CD4-positive, alpha-beta T cell (primary cell): ENCODE measurements at regions not wholly inside any gene's neighbourhood (a gene's known extent, or its start where the extent isn't known, plus 50 kb on each side); places are given as distances from the start of the nearest gene placed in this dataset.
A peak's percentile ranks its signal among the peaks of the same experiment; 100 is the strongest.
"Not testable (repeated sequence)": the region's sequence is repeated elsewhere in the genome, so short reads cannot be mapped to it uniquely, and the experiment has no call there.

Experiments used
- ATAC-seq: fragments of 200-7000 bp; cut with Tn5 transposase; one replicate; pipeline ENCODE4 v1.10.0; 2022; ENCODE audit warnings: mild to moderate bottlenecking; ENCODE audit not compliant: poor library complexity
- CTCF ChIA-PET: fragments of 350-600 bp; sonication (Branson Sonifier 250); formaldehyde crosslinking; loops from one replicate; lab custom pipeline; 2021; ENCODE audit warnings: antibody characterized with exemption, inconsistent platforms; lab: Charles Lee
- POLR2A ChIA-PET: fragments of 350-600 bp; sonication (Branson Sonifier 250); formaldehyde crosslinking; loops from one replicate; lab custom pipeline; 2021; ENCODE audit warnings: antibody characterized with exemption, inconsistent platforms; lab: Charles Lee
- DNase-seq, 14 experiments: peaks; one replicate each; pipeline ENCODE4 v3.0.0-alpha.2; 2013 to 2020; ENCODE audit warnings: mixed read lengths in 2 of 14
- H3K27ac ChIP-seq, 2 donors: one replicate each; pipeline versions ENCODE4 v1.5.1 to v1.7.0; 2013; ENCODE audit warnings: low read length in 2 of 2, low read depth in 1 of 2, mild to moderate bottlenecking in 1 of 2
- H3K27me3 ChIP-seq, 2 experiments: 1 replicate in 1 of 2; 2 replicates in 1 of 2; pipeline versions ENCODE4 v1.6.1 to v1.7.0; 2013; ENCODE audit warnings: low read length in 2 of 2, control low read depth in 1 of 2, mild to moderate bottlenecking in 1 of 2, moderate library complexity in 1 of 2; ENCODE audit not compliant: insufficient read depth in 2 of 2, control insufficient read depth in 1 of 2
- H3K36me3 ChIP-seq: one replicate; pipeline ENCODE4 v1.6.1; 2013; ENCODE audit warnings: low read length, control low read depth; ENCODE audit not compliant: insufficient read depth
- H3K4me1 ChIP-seq: one replicate; pipeline ENCODE4 v1.6.1; 2013; ENCODE audit warnings: low read length, control low read depth; ENCODE audit not compliant: insufficient read depth
- H3K4me3 ChIP-seq: one replicate; pipeline ENCODE4 v1.5.1; 2013; ENCODE audit warnings: mild to moderate bottlenecking, low read length, moderate library complexity
- H3K9me3 ChIP-seq, 2 experiments: 1 replicate in 1 of 2; 2 replicates in 1 of 2; pipeline versions ENCODE4 v1.6.1 to v1.7.0; 2013; ENCODE audit warnings: low read length in 2 of 2, mild to moderate bottlenecking in 2 of 2, control low read depth in 1 of 2, moderate library complexity in 1 of 2; ENCODE audit not compliant: control insufficient read depth in 1 of 2, insufficient read depth in 1 of 2
- H3K27ac Mint-ChIP-seq: one replicate; pipeline ENCODE4 v1.8.0; 2020; ENCODE audit warnings: mixed read lengths
- H3K27me3 Mint-ChIP-seq: one replicate; pipeline ENCODE4 v1.8.0; 2021; ENCODE audit warnings: mixed read lengths
- H3K36me3 Mint-ChIP-seq: one replicate; pipeline ENCODE4 v1.8.0; 2021; ENCODE audit warnings: low read depth, mixed read lengths
- H3K4me1 Mint-ChIP-seq: one replicate; pipeline ENCODE4 v1.8.0; 2021; ENCODE audit warnings: low read depth, mixed read lengths
- H3K4me3 Mint-ChIP-seq: one replicate; pipeline ENCODE4 v1.8.0; 2020; ENCODE audit warnings: mild to moderate bottlenecking, mixed read lengths
- H3K9me3 Mint-ChIP-seq: one replicate; pipeline ENCODE4 v1.8.0; 2020; ENCODE audit warnings: mixed read lengths
- intact Hi-C, 2 experiments: fragments of 100-400 bp; cut with DNase I in 1 of 2; cut with micrococcal nuclease in 1 of 2; formaldehyde crosslinking; loops; one replicate each; pipeline versions ENCODE4 v1.15.1 to v1.9.0; 2023 to 2025; cut with DNase I, micrococcal nuclease

GRCh38 chr10:38331106-38331505 lies 237.0 kb downstream of the ZNF37A start:
- H3K4me3 Mint-ChIP-seq, H3K4me1 ChIP-seq, H3K36me3 ChIP-seq, H3K27ac Mint-ChIP-seq, ATAC-seq, H3K36me3 Mint-ChIP-seq, POLR2A ChIA-PET, H3K9me3 Mint-ChIP-seq, DNase-seq, intact Hi-C loops, H3K4me3 ChIP-seq, H3K4me1 Mint-ChIP-seq, H3K27ac ChIP-seq, H3K27me3 ChIP-seq, H3K27me3 Mint-ChIP-seq, H3K9me3 ChIP-seq, CTCF ChIA-PET: not testable (repeated sequence)

DNA sequence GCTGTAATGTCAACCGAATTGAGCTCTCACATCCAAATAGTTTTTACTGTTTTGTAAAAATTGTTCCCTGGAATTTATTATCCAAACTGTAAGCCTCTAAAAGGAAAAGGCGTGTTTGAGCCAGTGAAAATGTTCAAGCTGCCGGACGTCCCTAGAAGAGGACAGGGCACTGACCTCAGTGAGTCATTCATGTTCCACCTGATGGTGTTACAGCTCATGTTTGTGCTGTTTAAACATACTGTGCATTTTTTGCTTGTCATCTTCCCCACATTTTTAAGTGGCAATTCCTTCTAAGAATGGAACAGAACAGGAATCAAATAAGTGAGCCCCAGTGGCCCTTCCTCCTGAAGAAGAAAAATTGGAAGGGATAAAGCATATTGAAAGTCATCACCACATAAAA lies 239.6 kb downstream of the ZNF37A start:
- POLR2A ChIA-PET, ATAC-seq, H3K4me3 Mint-ChIP-seq, DNase-seq, H3K4me3 ChIP-seq, H3K9me3 Mint-ChIP-seq, H3K4me1 Mint-ChIP-seq, intact Hi-C loops, H3K27ac ChIP-seq, H3K27me3 Mint-ChIP-seq, H3K36me3 Mint-ChIP-seq, H3K36me3 ChIP-seq, CTCF ChIA-PET, H3K27me3 ChIP-seq, H3K9me3 ChIP-seq, H3K4me1 ChIP-seq, H3K27ac Mint-ChIP-seq: not testable (repeated sequence)

GRCh38 chr10:38350645-38351044 lies 256.5 kb downstream of the ZNF37A start:
- intact Hi-C loops: loop anchor here in 1 of 2 experiments (10.0 kb wide), 1 partner anchor 376 kb away; the partner anchor contains the start of gene ZNF25
- not testable (repeated sequence) for H3K4me3 ChIP-seq

DNA sequence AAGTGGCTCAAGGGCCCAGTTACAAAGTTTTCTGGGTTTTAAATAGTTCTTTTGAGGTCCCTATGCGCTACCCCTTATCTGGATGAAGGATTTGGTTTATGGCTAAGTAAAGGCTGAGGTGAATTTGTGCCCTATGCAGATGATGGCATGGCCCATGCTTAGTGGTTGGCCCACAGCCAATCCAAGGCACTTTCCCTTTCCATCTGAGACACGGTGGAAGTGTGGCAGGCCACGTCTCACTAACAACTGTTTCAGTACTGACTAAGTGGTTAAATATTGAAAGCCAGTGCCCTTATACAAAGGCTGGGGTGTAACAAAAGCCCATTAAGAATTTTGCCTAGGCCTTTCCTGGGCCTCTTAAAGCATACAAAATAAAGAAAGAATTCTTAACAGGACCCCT lies 260.3 kb downstream of the ZNF37A start:
- H3K27me3 ChIP-seq, H3K27ac ChIP-seq, H3K9me3 Mint-ChIP-seq, H3K4me3 Mint-ChIP-seq, H3K4me1 ChIP-seq, POLR2A ChIA-PET, CTCF ChIA-PET, H3K27me3 Mint-ChIP-seq, DNase-seq, H3K4me3 ChIP-seq, H3K27ac Mint-ChIP-seq, ATAC-seq, H3K9me3 ChIP-seq, H3K36me3 ChIP-seq: not testable (repeated sequence)
- Mint-ChIP-seq H3K4me1 (peaks cover 14% of the 10 kb centered on the region), H3K36me3 (peaks cover 11% of the 10 kb centered on the region)
- intact Hi-C loops: loop anchor here in 1 of 2 experiments (10.0 kb wide), 1 partner anchor 380 kb away; the partner anchor contains the start of gene ZNF25

More at GRCh38 chr10:38350645-38351044, 256.5 kb downstream of the ZNF37A start:
- POLR2A ChIA-PET, CTCF ChIA-PET, DNase-seq, H3K36me3 ChIP-seq, H3K27me3 ChIP-seq, H3K4me3 Mint-ChIP-seq, H3K9me3 Mint-ChIP-seq, H3K4me1 Mint-ChIP-seq, H3K27ac Mint-ChIP-seq, H3K4me1 ChIP-seq, ATAC-seq, H3K36me3 Mint-ChIP-seq, H3K9me3 ChIP-seq, H3K27ac ChIP-seq: not testable (repeated sequence)
- peaks cover 20% of the 10 kb centered on the region for H3K27me3 Mint-ChIP-seq

- H3K4me3 ChIP-seq: peak overlapping the region; percentile 58
- H3K9me3 Mint-ChIP-seq, H3K27me3 ChIP-seq, POLR2A ChIA-PET, H3K9me3 ChIP-seq, H3K27me3 Mint-ChIP-seq, H3K4me1 ChIP-seq, H3K36me3 ChIP-seq, CTCF ChIA-PET: not testable (repeated sequence)
- DNase-seq (peak; percentile 63 to 90 (median 76)), ATAC-seq (peak; percentile 98)
- Mint-ChIP-seq H3K4me1 (peaks cover 14% of the 10 kb centered on the region), H3K4me3 (peak overlapping the region; percentile 98), H3K36me3 (peaks cover 24% of the 10 kb centered on the region), H3K27ac (peak overlapping the region; percentile 98)
- H3K27ac ChIP-seq: peak overlapping the region; percentile 38 to 91
- intact Hi-C loops: loop anchor here in 1 of 2 experiments (5.0 to 10.0 kb wide), 2 partner anchors 264 to 381 kb away; partner anchors contain the start of genes ZNF25 and ZNF37A
These were observed 261.9 kb downstream of the ZNF37A start for GRCh38 chr10:38355911-38356526.

DNA sequence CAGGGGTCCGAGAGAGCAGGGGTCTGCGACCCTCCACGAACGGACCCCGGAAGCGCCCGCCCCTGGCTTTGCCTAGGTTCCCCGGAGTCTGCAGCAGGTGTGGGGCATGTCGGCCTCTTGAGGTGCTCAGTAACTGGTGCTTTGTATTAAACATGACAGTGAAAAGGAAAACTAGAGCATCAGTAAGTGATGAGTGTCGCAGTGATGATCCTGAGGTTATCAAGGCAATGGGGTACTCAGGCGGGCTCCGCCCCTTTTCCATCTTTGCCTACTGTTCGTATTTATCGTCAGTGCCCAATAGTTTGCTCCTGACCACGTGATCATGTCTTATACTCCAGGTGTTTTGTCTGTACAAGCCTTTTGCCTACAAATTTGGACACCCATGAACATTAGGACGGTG lies 262.4 kb downstream of the ZNF37A start:
- H3K9me3 ChIP-seq, H3K27me3 ChIP-seq, CTCF ChIA-PET, H3K27me3 Mint-ChIP-seq, H3K4me1 ChIP-seq, POLR2A ChIA-PET, H3K9me3 Mint-ChIP-seq: not testable (repeated sequence)
- intact Hi-C loops: loop anchor here in 1 of 2 experiments (5.0 to 10.0 kb wide), 2 partner anchors 264 to 382 kb away; partner anchors contain the start of genes ZNF25 and ZNF37A
- Histone ChIP-seq H3K4me3 (peak overlapping the region; percentile 58), H3K27ac (peak overlapping the region in 1 of 2 donors; percentile 84), H3K36me3 (peaks cover 15% of the 10 kb centered on the region)
- Mint-ChIP-seq H3K4me3 (peak overlapping the region; percentile 98), H3K4me1 (peaks cover 14% of the 10 kb centered on the region), H3K27ac (peak overlapping the region; percentile 98), H3K36me3 (peaks cover 29% of the 10 kb centered on the region)
- DNase-seq (peak in 3 of 14 experiments; percentile 19 to 39 (median 25)), ATAC-seq (peak; percentile 38)

DNA sequence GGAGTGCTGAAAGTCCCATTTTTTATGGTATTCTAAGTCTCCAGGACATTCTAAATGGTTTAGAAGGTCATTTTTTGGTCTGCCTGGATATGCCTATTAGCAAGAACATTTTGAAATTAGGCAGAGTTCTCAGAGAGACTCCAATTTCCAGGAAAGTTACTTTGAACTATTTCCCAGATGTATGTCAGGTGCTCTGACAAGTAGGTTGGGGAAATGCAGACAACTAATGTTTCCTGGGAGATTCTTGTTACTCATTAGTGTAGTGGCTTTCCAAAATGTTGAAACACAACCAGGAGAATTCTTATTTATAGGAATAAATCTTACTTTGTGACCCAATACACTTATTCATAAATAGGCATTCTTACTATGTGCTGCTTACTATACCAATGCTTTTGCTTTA lies 268.4 kb downstream of the ZNF37A start:
- ATAC-seq, H3K27me3 Mint-ChIP-seq, H3K27ac ChIP-seq, intact Hi-C loops, H3K4me3 ChIP-seq, CTCF ChIA-PET, POLR2A ChIA-PET, H3K4me1 ChIP-seq, H3K9me3 Mint-ChIP-seq, H3K27me3 ChIP-seq, H3K4me3 Mint-ChIP-seq, DNase-seq, H3K9me3 ChIP-seq: not testable (repeated sequence)
- Mint-ChIP-seq H3K36me3 (peaks cover 81% of the 10 kb centered on the region), H3K27ac (peak overlapping the region; percentile 35), H3K4me1 (peaks cover 20% of the 10 kb centered on the region)
- peaks cover 36% of the 10 kb centered on the region for H3K36me3 ChIP-seq
